Tibial nerve (tissue), 3 donors: ENCODE measurements at regions not wholly inside any gene's neighbourhood (a gene's known extent, or its start where the extent isn't known, plus 50 kb on each side); places are given as distances from the start of the nearest gene placed in this dataset.

Experiments
- POLR2A ChIP-seq, 2 donors: fragments of 450-650 bp; IDR thresholded peaks; one replicate each; pipeline ENCODE4 v1.6.1; 2017; ENCODE audit warnings: antibody characterized with exemption in 2 of 2, mild to moderate bottlenecking in 2 of 2, moderate library complexity in 2 of 2
- TF ChIP-seq, protein P1 (sequence below), 5 experiments: fragments of 200-600 bp in 3 of 5; fragments of 450-650 bp in 2 of 5; sonication (generic) in 3 of 5; IDR thresholded peaks; one replicate each; pipeline ENCODE4 v1.5.1; 2016 to 2019; ENCODE audit warnings: antibody characterized with exemption in 5 of 5, mild to moderate bottlenecking in 3 of 5, moderate library complexity in 2 of 5

- no peak for TF ChIP-seq POLR2A (IDR thresholded peaks at IDR 0.05)
- TF ChIP-seq, protein P1, sequence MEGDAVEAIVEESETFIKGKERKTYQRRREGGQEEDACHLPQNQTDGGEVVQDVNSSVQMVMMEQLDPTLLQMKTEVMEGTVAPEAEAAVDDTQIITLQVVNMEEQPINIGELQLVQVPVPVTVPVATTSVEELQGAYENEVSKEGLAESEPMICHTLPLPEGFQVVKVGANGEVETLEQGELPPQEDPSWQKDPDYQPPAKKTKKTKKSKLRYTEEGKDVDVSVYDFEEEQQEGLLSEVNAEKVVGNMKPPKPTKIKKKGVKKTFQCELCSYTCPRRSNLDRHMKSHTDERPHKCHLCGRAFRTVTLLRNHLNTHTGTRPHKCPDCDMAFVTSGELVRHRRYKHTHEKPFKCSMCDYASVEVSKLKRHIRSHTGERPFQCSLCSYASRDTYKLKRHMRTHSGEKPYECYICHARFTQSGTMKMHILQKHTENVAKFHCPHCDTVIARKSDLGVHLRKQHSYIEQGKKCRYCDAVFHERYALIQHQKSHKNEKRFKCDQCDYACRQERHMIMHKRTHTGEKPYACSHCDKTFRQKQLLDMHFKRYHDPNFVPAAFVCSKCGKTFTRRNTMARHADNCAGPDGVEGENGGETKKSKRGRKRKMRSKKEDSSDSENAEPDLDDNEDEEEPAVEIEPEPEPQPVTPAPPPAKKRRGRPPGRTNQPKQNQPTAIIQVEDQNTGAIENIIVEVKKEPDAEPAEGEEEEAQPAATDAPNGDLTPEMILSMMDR (IDR thresholded peaks at IDR 0.05), result no peak
Observed at GRCh38 chr6:4396044-4396443, 260.7 kb upstream of the ECI2 start.
